H9 (cell line): ENCODE measurements at regions not wholly inside any gene's neighbourhood (a gene's known extent, or its start where the extent isn't known, plus 50 kb on each side); places are given as distances from the start of the nearest gene placed in this dataset.

Source experiments
- DNase-seq: peaks from one replicate; pipeline ENCODE4 v3.0.0-alpha.2; 2017
- H2AFZ ChIP-seq: one replicate; pipeline ENCODE4 v1.6.1; 2013; ENCODE audit warnings: mild to moderate bottlenecking, low read length, control low read depth, moderate library complexity
- H2AK5ac ChIP-seq: 2 replicates; pipeline ENCODE4 v1.6.1; 2013; ENCODE audit warnings: low read length, control low read depth, mixed read lengths; ENCODE audit not compliant: insufficient read length
- H2BK120ac ChIP-seq: one replicate; pipeline ENCODE4 v1.6.1; 2013; ENCODE audit warnings: low read depth, mild to moderate bottlenecking, low read length, control low read depth, inconsistent platforms; ENCODE audit not compliant: poor library complexity, severe bottlenecking
- H2BK12ac ChIP-seq: 2 replicates; pipeline ENCODE4 v1.6.1; 2013; ENCODE audit warnings: low read length, control low read depth, mixed read lengths, low read depth; ENCODE audit not compliant: insufficient read length
- H2BK15ac ChIP-seq: 2 replicates; pipeline ENCODE4 v1.6.1; 2013; ENCODE audit warnings: low read depth, low read length, control low read depth
- H2BK20ac ChIP-seq: one replicate; pipeline ENCODE4 v1.6.1; 2013; ENCODE audit warnings: low read depth, mild to moderate bottlenecking, low read length, control low read depth, inconsistent platforms; ENCODE audit not compliant: poor library complexity, severe bottlenecking
- H2BK5ac ChIP-seq: 2 replicates; pipeline ENCODE4 v1.6.1; 2013; ENCODE audit warnings: low read length, control low read depth, mixed read lengths; ENCODE audit not compliant: insufficient read length
- H3K14ac ChIP-seq: 2 replicates; pipeline ENCODE4 v1.6.1; 2013; ENCODE audit warnings: low read length, control low read depth; ENCODE audit not compliant: insufficient read depth
- H3K18ac ChIP-seq: 2 replicates; pipeline ENCODE4 v1.6.1; 2013; ENCODE audit warnings: low read depth, mild to moderate bottlenecking, mixed read lengths, low read length, control low read depth; ENCODE audit not compliant: insufficient read length
- H3K23ac ChIP-seq: 2 replicates; pipeline ENCODE4 v1.6.1; 2013; ENCODE audit warnings: low read length, control low read depth, mixed read lengths, low read depth; ENCODE audit not compliant: insufficient read length
- H3K23me2 ChIP-seq: 2 replicates; pipeline ENCODE4 v1.6.1; 2013; ENCODE audit warnings: low read depth, mild to moderate bottlenecking, mixed read lengths, low read length, control low read depth; ENCODE audit not compliant: insufficient read length, poor library complexity, severe bottlenecking
- H3K27ac ChIP-seq: 2 replicates; pipeline ENCODE4 v1.5.1; 2013; ENCODE audit warnings: low read length, control low read depth, mixed read lengths, low read depth; ENCODE audit not compliant: insufficient read length
- H3K27me3 ChIP-seq: 2 replicates; pipeline ENCODE4 v1.6.1; 2013; ENCODE audit warnings: low read length, control low read depth, inconsistent platforms; ENCODE audit not compliant: insufficient read depth
- H3K4ac ChIP-seq: 2 replicates; pipeline ENCODE4 v1.6.1; 2013; ENCODE audit warnings: low read depth, mild to moderate bottlenecking, control low read depth, inconsistent platforms, low read length, moderate library complexity
- H3K4me1 ChIP-seq: 2 replicates; pipeline ENCODE4 v1.6.1; 2013; ENCODE audit warnings: low read length, control low read depth, inconsistent platforms; ENCODE audit not compliant: insufficient read depth
- H3K4me2 ChIP-seq: 2 replicates; pipeline ENCODE4 v1.6.1; 2013; ENCODE audit warnings: low read length, control low read depth, mixed read lengths; ENCODE audit not compliant: insufficient read length, insufficient read depth
- H3K56ac ChIP-seq: 2 replicates; pipeline ENCODE4 v1.6.1; 2013; ENCODE audit warnings: low read depth, mild to moderate bottlenecking, mixed read lengths, low read length, control low read depth; ENCODE audit not compliant: insufficient read length
- H3K79me1 ChIP-seq: 2 replicates; pipeline ENCODE4 v1.6.1; 2013; ENCODE audit warnings: low read depth, mild to moderate bottlenecking, moderate library complexity, low read length, control low read depth, inconsistent platforms; ENCODE audit not compliant: insufficient read depth, poor library complexity, severe bottlenecking
- H3K79me2 ChIP-seq: 2 replicates; pipeline ENCODE4 v1.6.1; 2013; ENCODE audit warnings: low read length, control low read depth, inconsistent platforms; ENCODE audit not compliant: insufficient read depth
- H3K9ac ChIP-seq: 2 replicates; pipeline ENCODE4 v1.6.1; 2013; ENCODE audit warnings: low read length, control low read depth, mixed read lengths; ENCODE audit not compliant: insufficient read length; ENCODE audit errors: extremely low read depth
- H3K9me3 ChIP-seq: one replicate; pipeline ENCODE4 v1.6.1; 2013; ENCODE audit warnings: low read depth, low read length, inconsistent platforms; ENCODE audit not compliant: control insufficient read depth
- H3T11ph ChIP-seq: one replicate; pipeline ENCODE4 v1.6.1; 2013; ENCODE audit warnings: mild to moderate bottlenecking, low read length, control low read depth, inconsistent platforms
- H4K20me1 ChIP-seq: one replicate; pipeline ENCODE4 v1.6.1; 2013; ENCODE audit not compliant: control insufficient read depth, insufficient read length, insufficient read depth
- H4K5ac ChIP-seq: 2 replicates; pipeline ENCODE4 v1.6.1; 2013; ENCODE audit warnings: low read depth, mild to moderate bottlenecking, mixed read lengths, low read length, control low read depth; ENCODE audit not compliant: insufficient read length
- H4K8ac ChIP-seq: replicated peaks from 2 replicates; pipeline ENCODE4 v1.6.1; 2013; ENCODE audit warnings: low read length, control low read depth, mixed read lengths, low read depth; ENCODE audit not compliant: insufficient read length
- H4K91ac ChIP-seq: 2 replicates; pipeline ENCODE4 v1.6.1; 2013; ENCODE audit warnings: low read depth, mild to moderate bottlenecking, moderate library complexity, mixed read lengths, low read length, control low read depth; ENCODE audit not compliant: insufficient read length
- H3K27ac Mint-ChIP-seq, 3 experiments: 2 replicates in 2 of 3; 3 replicates in 1 of 3; pipeline ENCODE4 v1.8.0; 2020 to 2021; ENCODE audit warnings: mixed read lengths in 3 of 3, mild to moderate bottlenecking in 1 of 3, moderate library complexity in 1 of 3
- H3K27me3 Mint-ChIP-seq: 2 replicates; pipeline ENCODE4 v1.8.0; 2021; ENCODE audit warnings: low read depth, mild to moderate bottlenecking, moderate library complexity, mixed read lengths
- H3K36me3 Mint-ChIP-seq, 3 experiments: 2 replicates in 2 of 3; 3 replicates in 1 of 3; pipeline ENCODE4 v1.8.0; 2020 to 2021; ENCODE audit warnings: low read depth in 3 of 3, mixed read lengths in 3 of 3; ENCODE audit not compliant: insufficient read depth in 1 of 3
- H3K4me1 Mint-ChIP-seq, 2 experiments: 2 replicates each; pipeline ENCODE4 v1.8.0; 2020; ENCODE audit warnings: mixed read lengths in 2 of 2
- H3K4me3 Mint-ChIP-seq, 2 experiments: 2 replicates in 1 of 2; 3 replicates in 1 of 2; pipeline ENCODE4 v1.8.0; 2020 to 2021; ENCODE audit warnings: mild to moderate bottlenecking in 2 of 2, mixed read lengths in 2 of 2, moderate library complexity in 1 of 2
- H3K9me3 Mint-ChIP-seq, 2 experiments: 2 replicates in 1 of 2; 3 replicates in 1 of 2; pipeline ENCODE4 v1.8.0; 2020; ENCODE audit warnings: mild to moderate bottlenecking in 2 of 2, mixed read lengths in 2 of 2, moderate library complexity in 1 of 2
- CTCF ChIP-seq: fragments of 200-600 bp; sonication (generic); conservative IDR thresholded peaks from 3 replicates; pipeline ENCODE4 v1.8.0; 2021; ENCODE audit warnings: antibody characterized with exemption, mild to moderate bottlenecking
- WGBS: extraction: QIAGEN DNeasy Blood & Tissue Kit; methylation state at CpG from one replicate; pipeline ENCODE4 v1.1.7; 2013; ENCODE audit warnings: missing lambda C conversion rate, low lambda C conversion rate, mixed read lengths; ENCODE audit not compliant: insufficient read length; ENCODE audit errors: extremely low coverage; 5-methylcytosine and 5-hydroxymethylcytosine counted together

- H3K27ac Mint-ChIP-seq: no peak overlapping the region
- Histone ChIP-seq H2AFZ (no peak overlapping the region), H3K9ac (no peak overlapping the region), H3K18ac (no peak overlapping the region), H4K5ac (no peak overlapping the region), H2BK15ac (no peak overlapping the region), H2BK12ac (no peak overlapping the region), H3K4ac (no peak overlapping the region), H2AK5ac (no peak overlapping the region), H3K27ac (no peak overlapping the region), H2BK120ac (no peak overlapping the region), H4K91ac (no peak overlapping the region), H4K8ac (no peak overlapping the region), H2BK5ac (no peak overlapping the region), H2BK20ac (no peak overlapping the region), H3K14ac (no peak overlapping the region), H3T11ph (no peak overlapping the region), H3K23me2 (no peaks in the 10 kb centered on the region), H4K20me1 (no peaks in the 10 kb centered on the region), H3K4me2 (no peak overlapping the region), H3K56ac (no peak overlapping the region), H3K27me3 (no peaks in the 10 kb centered on the region), H3K79me1 (no peaks in the 10 kb centered on the region), H3K4me1 (peaks cover 5% of the 10 kb centered on the region), H3K23ac (no peak overlapping the region), H3K9me3 (no peaks in the 10 kb centered on the region), H3K79me2 (no peaks in the 10 kb centered on the region)
- H3K36me3 Mint-ChIP-seq: peaks cover 0 to 9% (median under 1%) of the 10 kb centered on the region in 3 experiments; a peak in 5 of 7 replicates
- WGBS: no CpG with 5 or more reads among the region's 1 CpG
- H3K4me3 Mint-ChIP-seq: no peak overlapping the region
- no peak for DNase-seq
- H3K9me3 Mint-ChIP-seq: peaks cover under 1 to 1% of the 10 kb centered on the region in 2 experiments; a peak in 4 of 5 replicates
- peak; percentile 69 for TF ChIP-seq CTCF
- peaks cover 17% of the 10 kb centered on the region in 2 experiments for H3K4me1 Mint-ChIP-seq
- H3K27me3 Mint-ChIP-seq: no peaks in the 10 kb centered on the region
Measured at GRCh38 chr6:76682842-76683241, 610.4 kb upstream of the IMPG1 start.
